HCT116 (cell line): ENCODE measurements at regions not wholly inside any gene's neighbourhood (a gene's known extent, or its start where the extent isn't known, plus 50 kb on each side); places are given as distances from the start of the nearest gene placed in this dataset.

Experiments
- ATAC-seq: fragments of 200-7000 bp; cut with Tn5 transposase; 2 replicates; pipeline ENCODE4 v1.9.1; 2020; ENCODE audit warnings: mild to moderate bottlenecking, moderate library complexity
- BruUV-seq: library from RNA; stranded (reverse); fragments of 400-500 nt; replicated peaks from 2 replicates; lab custom pipeline; 2021; lab: Mats Ljungman, UMichigan
- CTCF ChIA-PET: fragments of 300-600 bp; sonication (Branson Sonifier 250); formaldehyde crosslinking; loops from one replicate; lab custom pipeline; 2021; ENCODE audit warnings: antibody characterized with exemption; lab: Charles Lee
- POLR2A ChIA-PET: fragments of 300-600, 350-600 bp; sonication (Branson Sonifier 250); formaldehyde crosslinking; loops from one replicate; lab custom pipeline; 2021; ENCODE audit warnings: antibody characterized with exemption; lab: Charles Lee
- RAD21 ChIA-PET, 2 experiments: fragments of 300-600 bp; sonication (Branson Sonifier 250); formaldehyde crosslinking; loops; one replicate each; lab custom pipeline; 2023; ENCODE audit warnings: low total read pairs in 2 of 2; ENCODE audit not compliant: uncharacterized antibody in 2 of 2, unreplicated experiment in 2 of 2, low non-redundant PET in 1 of 2; lab: Charles Lee
- DNase-seq: peaks from one replicate; pipeline ENCODE4 v3.0.0-alpha.2; 2010; ENCODE audit warnings: low read depth, low spot score
- H2AFZ ChIP-seq: fragments of 200-600 bp; shearing (Covaris generic), sonication (generic); 2 replicates; pipeline ENCODE4 v1.6.1; 2017; ENCODE audit warnings: low read depth, mixed run types, mixed read lengths, antibody characterized with exemption, low read length; ENCODE audit not compliant: poor library complexity, severe bottlenecking
- H3K27ac ChIP-seq: 2 replicates; pipeline ENCODE4 v1.5.1; 2012; ENCODE audit warnings: low read depth, low read length
- H3K27me3 ChIP-seq: fragments of 200-600 bp; sonication (generic); 2 replicates; pipeline ENCODE4 v1.6.1; 2016; ENCODE audit warnings: mixed run types, low read length, mixed read lengths; ENCODE audit not compliant: insufficient read depth
- H3K36me3 ChIP-seq, 2 experiments: fragments of 200-500 bp in 1 of 2; fragments of 200-600 bp in 1 of 2; sonication (Bioruptor generic) in 1 of 2; sonication (generic) in 1 of 2; 2 replicates each; pipeline versions ENCODE4 v1.5.1 to v1.6.1; 2014 to 2016; ENCODE audit warnings: low read length in 2 of 2, inconsistent platforms in 1 of 2, mixed read lengths in 1 of 2, mixed run types in 1 of 2; ENCODE audit not compliant: insufficient read depth in 2 of 2, control insufficient read depth in 1 of 2
- H3K4me1 ChIP-seq, 2 experiments: fragments of 200-600 bp in 1 of 2; sonication (generic) in 1 of 2; 2 replicates each; pipeline versions ENCODE4 v1.5.1 to v1.6.1; 2012 to 2017; ENCODE audit warnings: low read length in 2 of 2, inconsistent platforms in 1 of 2, mild to moderate bottlenecking in 1 of 2, mixed read lengths in 1 of 2, mixed run types in 1 of 2, moderate library complexity in 1 of 2; ENCODE audit not compliant: insufficient read depth in 2 of 2, control insufficient read depth in 1 of 2
- H3K4me2 ChIP-seq: fragments of 200-600 bp; sonication (generic); 2 replicates; pipeline ENCODE4 v1.6.1; 2017; ENCODE audit warnings: mixed run types, low read length, mixed read lengths
- H3K4me3 ChIP-seq, 2 experiments: fragments of 200-600 bp in 1 of 2; sonication (generic) in 1 of 2; replicated peaks in 1 of 2; 2 replicates each; pipeline ENCODE4 v1.5.1; 2011 to 2016; ENCODE audit warnings: low read length in 2 of 2, control low read depth in 1 of 2, low read depth in 1 of 2, mild to moderate bottlenecking in 1 of 2, mixed read lengths in 1 of 2, mixed run types in 1 of 2
- H3K79me2 ChIP-seq: fragments of 200-600 bp; sonication (generic); 2 replicates; pipeline ENCODE4 v1.6.1; 2017; ENCODE audit warnings: mild to moderate bottlenecking, mixed run types, low read length, moderate library complexity, mixed read lengths; ENCODE audit not compliant: insufficient read depth
- H3K9ac ChIP-seq: fragments of 200-600 bp; sonication (generic); 2 replicates; pipeline ENCODE4 v1.6.1; 2016; ENCODE audit warnings: low read length, mixed read lengths
- H3K9me2 ChIP-seq: fragments of 200-600 bp; sonication (generic), shearing (Covaris generic); 2 replicates; pipeline ENCODE4 v1.6.1; 2017; ENCODE audit warnings: mixed run types, mild to moderate bottlenecking, moderate library complexity; ENCODE audit not compliant: insufficient read depth
- H3K9me3 ChIP-seq, 2 experiments: fragments of 200-500 bp in 1 of 2; fragments of 200-600 bp in 1 of 2; sonication (Bioruptor generic) in 1 of 2; sonication (generic) in 1 of 2; 2 replicates each; pipeline ENCODE4 v1.6.1; 2014 to 2017; ENCODE audit warnings: low read length in 2 of 2, mixed read lengths in 2 of 2, inconsistent platforms in 1 of 2, low read depth in 1 of 2, mild to moderate bottlenecking in 1 of 2, mixed run types in 1 of 2, moderate library complexity in 1 of 2; ENCODE audit not compliant: control insufficient read depth in 1 of 2, insufficient read depth in 1 of 2
- H4K20me1 ChIP-seq: fragments of 200-600 bp; sonication (generic), shearing (Covaris generic); 2 replicates; pipeline ENCODE4 v1.6.1; 2017; ENCODE audit warnings: mixed run types, mild to moderate bottlenecking, moderate library complexity; ENCODE audit not compliant: insufficient read depth
- ATF3 ChIP-seq: IDR thresholded peaks from 2 replicates; pipeline ENCODE4 v1.6.1; 2012
- CBX3 ChIP-seq: IDR thresholded peaks from 2 replicates; pipeline ENCODE4 v1.6.1; 2012; ENCODE audit warnings: low read depth
- CTCF ChIP-seq, 3 experiments: fragments of 200-600 bp in 1 of 3; sonication (generic) in 1 of 3; IDR thresholded peaks in 2 of 3; conservative IDR thresholded peaks in 1 of 3; 2 replicates each; pipeline ENCODE4 v1.5.1; 2012 to 2017; ENCODE audit warnings: low read depth in 2 of 3, low read length in 2 of 3, antibody characterized with exemption in 1 of 3, borderline replicate concordance in 1 of 3, control low read depth in 1 of 3, mild to moderate bottlenecking in 1 of 3, mixed read lengths in 1 of 3, mixed run types in 1 of 3, moderate library complexity in 1 of 3; ENCODE audit not compliant: insufficient read depth in 1 of 3
- EGR1 ChIP-seq: IDR thresholded peaks from 2 replicates; pipeline ENCODE4 v1.6.1; 2012; ENCODE audit warnings: low read depth
- FOSL1 ChIP-seq: IDR thresholded peaks from 2 replicates; pipeline ENCODE4 v1.6.1; 2012; ENCODE audit warnings: low read depth
- JUND ChIP-seq: IDR thresholded peaks from 2 replicates; pipeline ENCODE4 v1.6.1; 2012
- MAX ChIP-seq: IDR thresholded peaks from 2 replicates; pipeline ENCODE4 v1.6.1; 2012
- POLR2AphosphoS5 ChIP-seq: IDR thresholded peaks from 2 replicates; pipeline ENCODE4 v1.6.1; 2011; ENCODE audit warnings: mild to moderate bottlenecking, low read depth, low read length, moderate library complexity
- SRF ChIP-seq: IDR thresholded peaks from 2 replicates; pipeline ENCODE4 v1.6.1; 2012; ENCODE audit warnings: low read depth
- TCF7L2 ChIP-seq: IDR thresholded peaks from 2 replicates; pipeline ENCODE4 v1.7.0; 2011; ENCODE audit warnings: borderline replicate concordance, inconsistent platforms; ENCODE audit not compliant: insufficient read depth, insufficient read length; ENCODE audit errors: extremely low read depth
- YY1 ChIP-seq: IDR thresholded peaks from 2 replicates; pipeline ENCODE4 v1.6.1; 2011; ENCODE audit warnings: low read length, low read depth, moderate library complexity, mild to moderate bottlenecking; ENCODE audit not compliant: insufficient replicate concordance; ENCODE audit errors: extremely low read depth
- ZNF274 ChIP-seq: fragments of 200-500 bp; sonication (Bioruptor generic); IDR thresholded peaks from 2 replicates; pipeline ENCODE4 v1.6.1; 2014; ENCODE audit warnings: mild to moderate bottlenecking, low read depth, low read length, inconsistent platforms
- intact Hi-C: fragments of 100-400 bp; cut with micrococcal nuclease; formaldehyde crosslinking; loops from 2 replicates; pipeline ENCODE4 v1.10.0; 2022

- no TSS peak for BruUV-seq
- Histone ChIP-seq H3K79me2 (no peaks in the 10 kb centered on the region), H3K27me3 (no peaks in the 10 kb centered on the region), H3K27ac (no peak overlapping the region), H2AFZ (no peak overlapping the region), H3K9ac (no peak overlapping the region), H3K9me2 (no peaks in the 10 kb centered on the region), H4K20me1 (no peaks in the 10 kb centered on the region), H3K9me3 (no peaks in the 10 kb centered on the region), H3K4me2 (no peak overlapping the region), H3K4me1 (peaks cover 0 to 23% of the 10 kb centered on the region in 2 experiments; a peak in 3 of 4 replicates), H3K36me3 (no peaks in the 10 kb centered on the region), H3K4me3 (no peak overlapping the region)
- ChIA-PET CTCF (interaction anchor here (0.8 kb wide), 1 partner anchor 9 kb away, joined by 3 read pairs; no protein-coding TSS in a partner anchor), POLR2A (no interaction called here), RAD21 (no interaction called here)
- DNase-seq (no peak), ATAC-seq (no peak)
- TF ChIP-seq SRF (no peak), POLR2AphosphoS5 (no peak), YY1 (no peak), ZNF274 (no peak), JUND (no peak), TCF7L2 (no peak), CTCF (IDR thresholded peaks at IDR 0.05 in 2 of 3, conservative IDR thresholded peaks at IDR 0.05 in 1 of 3; ENCODE audit: borderline replicate concordance in 1 of 3, insufficient read depth in 1 of 3, low read depth in 2 of 3, low read length in 2 of 3) (no peak), EGR1 (no peak), MAX (no peak), CBX3 (no peak), FOSL1 (no peak), ATF3 (no peak)
- intact Hi-C loops: no loop called here
Observed at GRCh38 chr15:73803806-73804205, 50.7 kb upstream of the INSYN1 start.
